ENCODE measurements at regions not wholly inside any gene's neighbourhood (a gene's known extent, or its start where the extent isn't known, plus 50 kb on each side); places are given as distances from the start of the nearest gene placed in this dataset.

DNA sequence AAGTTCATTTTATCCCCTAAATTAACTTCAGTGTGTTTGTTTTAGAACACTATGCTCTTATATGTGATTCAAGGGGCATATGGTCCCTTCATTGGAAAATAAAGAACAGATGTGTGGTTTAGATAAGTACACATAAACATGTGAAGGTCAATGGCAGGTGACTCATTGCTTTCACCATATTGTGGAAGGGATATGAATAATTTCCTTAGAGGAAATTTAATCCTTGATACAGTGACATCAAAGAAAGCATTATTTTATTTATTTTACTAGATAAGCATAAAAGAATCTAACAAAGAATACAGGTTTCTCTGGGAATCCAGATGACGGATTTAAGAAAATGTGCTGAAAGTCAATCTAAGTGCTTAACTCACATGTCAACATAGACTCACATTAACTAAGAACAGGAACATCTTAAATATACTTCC is 373.5 kb downstream of the KCTD12 start:
- Histone ChIP-seq H3K36me3 (no peaks in the 10 kb centered on the region), H3K4me3 (no peak overlapping the region), H3K27me3 (no peaks in the 10 kb centered on the region), H3K9me3 (no peaks in the 10 kb centered on the region), H3K27ac (replicated peaks in 1 of 4) (peak overlapping the region in 1 of 4 donors; percentile 25), H3K4me1 (peaks cover 0 to 16% (median 5%) of the 10 kb centered on the region in 4 donors)
- no peak for DNase-seq (ENCODE audit: extremely low spot score)
- WGBS: 70% methylated on average over 1 of the region's 1 CpG
- TF ChIP-seq POLR2AphosphoS5 (IDR thresholded peaks at IDR 0.05) (peak in 1 of 2 donors; percentile 69), EP300 (IDR thresholded peaks at IDR 0.05) (no peak), POLR2A (IDR thresholded peaks at IDR 0.05; ENCODE audit: low read depth) (no peak)
- intact Hi-C loops (cut with DNase I): no loop called here

DNA sequence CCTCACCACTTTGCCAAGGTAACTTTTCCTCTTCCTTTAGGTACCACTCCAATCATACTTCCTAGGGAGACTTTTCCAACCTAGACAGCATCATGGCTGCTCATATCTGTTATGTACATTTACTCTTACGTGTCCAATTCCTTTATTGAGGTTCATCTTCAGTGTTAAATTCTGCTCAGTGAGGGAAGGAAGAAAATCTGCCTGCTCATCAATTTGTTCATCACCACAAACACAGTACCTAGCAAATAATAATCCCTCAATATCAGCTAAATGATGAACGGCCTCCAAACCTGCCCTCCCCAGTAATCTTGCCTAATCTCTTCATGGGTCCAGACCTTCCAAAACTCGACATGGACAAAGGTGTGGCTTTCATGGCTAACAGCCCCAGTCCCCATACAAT is 380.8 kb downstream of the KCTD12 start:
- H3K4me3 ChIP-seq: no peak overlapping the region
- no peaks in the 10 kb centered on the region for H3K36me3 ChIP-seq
- TF ChIP-seq POLR2AphosphoS5 (IDR thresholded peaks at IDR 0.05): no peak
- no peaks in the 10 kb centered on the region for H3K9me3 ChIP-seq
- H3K4me1 ChIP-seq: no peaks in the 10 kb centered on the region
- DNase-seq (ENCODE audit: extremely low spot score): no peak
- H3K27ac ChIP-seq (replicated peaks in 1 of 4): no peak overlapping the region
- 59% methylated on average over 3 of the region's 3 CpGs for WGBS
- H3K27me3 ChIP-seq: no peaks in the 10 kb centered on the region
- intact Hi-C loops (cut with DNase I): no loop called here

DNA sequence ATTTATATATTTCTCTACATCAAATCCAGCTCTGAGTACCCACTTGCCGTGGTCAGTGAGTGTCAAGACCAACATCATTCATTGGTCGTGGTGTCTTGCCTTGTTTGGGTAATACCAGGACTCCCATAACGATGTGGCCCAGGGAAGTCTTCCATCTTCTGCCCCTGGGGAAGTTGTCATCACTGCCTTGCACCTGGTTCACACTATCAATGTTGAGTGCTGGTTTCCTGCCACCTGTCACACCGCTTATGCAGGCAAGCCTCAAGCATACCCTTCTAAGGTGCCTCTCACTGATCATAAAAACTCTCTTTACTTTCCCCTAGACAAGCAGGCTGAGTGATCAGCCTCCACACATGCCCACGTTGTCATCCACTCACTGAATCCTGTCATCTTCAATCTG is 382.4 kb downstream of the KCTD12 start:
- WGBS: 67% methylated on average over 5 of the region's 5 CpGs
- intact Hi-C loops (cut with DNase I): no loop called here
- no peaks in the 10 kb centered on the region for H3K36me3 ChIP-seq
- H3K27me3 ChIP-seq: no peaks in the 10 kb centered on the region
- TF ChIP-seq POLR2AphosphoS5 (IDR thresholded peaks at IDR 0.05) (no peak), EP300 (IDR thresholded peaks at IDR 0.05) (no peak), POLR2A (IDR thresholded peaks at IDR 0.05; ENCODE audit: low read depth) (no peak)
- TF ChIP-seq, protein P1, sequence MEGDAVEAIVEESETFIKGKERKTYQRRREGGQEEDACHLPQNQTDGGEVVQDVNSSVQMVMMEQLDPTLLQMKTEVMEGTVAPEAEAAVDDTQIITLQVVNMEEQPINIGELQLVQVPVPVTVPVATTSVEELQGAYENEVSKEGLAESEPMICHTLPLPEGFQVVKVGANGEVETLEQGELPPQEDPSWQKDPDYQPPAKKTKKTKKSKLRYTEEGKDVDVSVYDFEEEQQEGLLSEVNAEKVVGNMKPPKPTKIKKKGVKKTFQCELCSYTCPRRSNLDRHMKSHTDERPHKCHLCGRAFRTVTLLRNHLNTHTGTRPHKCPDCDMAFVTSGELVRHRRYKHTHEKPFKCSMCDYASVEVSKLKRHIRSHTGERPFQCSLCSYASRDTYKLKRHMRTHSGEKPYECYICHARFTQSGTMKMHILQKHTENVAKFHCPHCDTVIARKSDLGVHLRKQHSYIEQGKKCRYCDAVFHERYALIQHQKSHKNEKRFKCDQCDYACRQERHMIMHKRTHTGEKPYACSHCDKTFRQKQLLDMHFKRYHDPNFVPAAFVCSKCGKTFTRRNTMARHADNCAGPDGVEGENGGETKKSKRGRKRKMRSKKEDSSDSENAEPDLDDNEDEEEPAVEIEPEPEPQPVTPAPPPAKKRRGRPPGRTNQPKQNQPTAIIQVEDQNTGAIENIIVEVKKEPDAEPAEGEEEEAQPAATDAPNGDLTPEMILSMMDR (IDR thresholded peaks at IDR 0.05): no peak
- no peaks in the 10 kb centered on the region for H3K4me1 ChIP-seq
- no peak overlapping the region for H3K4me3 ChIP-seq
- no peak overlapping the region for H3K27ac ChIP-seq (replicated peaks in 1 of 4)
- no peak for DNase-seq (ENCODE audit: extremely low spot score)
- H3K9me3 ChIP-seq: no peaks in the 10 kb centered on the region

DNA sequence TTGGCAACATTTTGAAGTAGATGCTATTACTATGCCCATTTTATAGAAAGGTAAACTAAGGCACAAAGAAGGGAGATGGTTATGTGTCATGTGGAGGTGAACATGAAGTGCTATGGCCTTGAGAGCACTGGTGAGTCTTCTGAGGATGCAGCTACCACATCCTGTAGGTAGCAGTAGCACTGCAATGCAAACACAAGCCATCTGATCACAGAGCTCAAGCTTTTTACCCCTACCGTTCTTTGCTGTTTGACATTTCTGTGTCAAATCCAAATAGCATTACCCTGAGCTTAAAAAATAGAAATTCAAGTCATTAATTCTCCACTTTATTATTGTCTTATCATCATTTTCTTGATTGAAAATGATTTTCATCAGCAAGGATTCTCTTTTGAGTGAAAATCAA is 382.9 kb downstream of the KCTD12 start:
- TF ChIP-seq, protein P1 (IDR thresholded peaks at IDR 0.05): no peak
- TF ChIP-seq EP300 (IDR thresholded peaks at IDR 0.05): no peak
- TF ChIP-seq POLR2AphosphoS5 (IDR thresholded peaks at IDR 0.05): no peak
- TF ChIP-seq POLR2A (IDR thresholded peaks at IDR 0.05; ENCODE audit: low read depth): no peak
- no peak for DNase-seq (ENCODE audit: extremely low spot score)
- intact Hi-C loops (cut with DNase I): no loop called here
- no peaks in the 10 kb centered on the region for H3K27me3 ChIP-seq
- H3K9me3 ChIP-seq: no peaks in the 10 kb centered on the region
- no peak overlapping the region for H3K27ac ChIP-seq (replicated peaks in 1 of 4)
- H3K4me1 ChIP-seq: no peaks in the 10 kb centered on the region
- H3K4me3 ChIP-seq: no peak overlapping the region
- H3K36me3 ChIP-seq: no peaks in the 10 kb centered on the region
- WGBS: 91% methylated on average over 1 of the region's 1 CpG

DNA sequence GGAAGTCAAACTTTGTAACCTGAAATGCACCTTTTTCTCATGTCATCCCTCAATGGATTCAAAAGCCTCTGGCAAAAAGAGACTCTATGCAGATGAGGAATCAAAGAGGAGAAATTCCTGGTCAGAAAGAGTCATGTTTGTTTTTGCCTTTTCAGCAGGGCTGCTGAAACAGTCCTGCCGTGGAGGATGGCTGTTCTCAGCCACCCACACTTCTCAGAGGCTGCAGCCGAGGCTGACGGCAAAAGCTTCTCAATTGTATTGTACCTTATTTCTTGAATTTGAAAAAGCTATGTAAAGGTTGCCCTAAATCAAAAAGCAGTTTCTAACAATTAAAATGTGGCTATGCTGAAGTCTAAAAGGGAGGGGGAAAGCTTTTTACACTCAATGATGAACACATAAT is 385.3 kb downstream of the KCTD12 start:
- no peak overlapping the region for H3K4me3 ChIP-seq
- no peak for DNase-seq (ENCODE audit: extremely low spot score)
- H3K27ac ChIP-seq (replicated peaks in 1 of 4): no peak overlapping the region
- H3K4me1 ChIP-seq: no peaks in the 10 kb centered on the region
- WGBS: 75% methylated on average over 3 of the region's 3 CpGs
- no peaks in the 10 kb centered on the region for H3K36me3 ChIP-seq
- TF ChIP-seq, protein P1 (IDR thresholded peaks at IDR 0.05): no peak
- TF ChIP-seq EP300 (IDR thresholded peaks at IDR 0.05): no peak
- TF ChIP-seq POLR2AphosphoS5 (IDR thresholded peaks at IDR 0.05): no peak
- TF ChIP-seq POLR2A (IDR thresholded peaks at IDR 0.05; ENCODE audit: low read depth): no peak
- intact Hi-C loops (cut with DNase I): no loop called here
- H3K27me3 ChIP-seq: no peaks in the 10 kb centered on the region
- H3K9me3 ChIP-seq: no peaks in the 10 kb centered on the region

DNA sequence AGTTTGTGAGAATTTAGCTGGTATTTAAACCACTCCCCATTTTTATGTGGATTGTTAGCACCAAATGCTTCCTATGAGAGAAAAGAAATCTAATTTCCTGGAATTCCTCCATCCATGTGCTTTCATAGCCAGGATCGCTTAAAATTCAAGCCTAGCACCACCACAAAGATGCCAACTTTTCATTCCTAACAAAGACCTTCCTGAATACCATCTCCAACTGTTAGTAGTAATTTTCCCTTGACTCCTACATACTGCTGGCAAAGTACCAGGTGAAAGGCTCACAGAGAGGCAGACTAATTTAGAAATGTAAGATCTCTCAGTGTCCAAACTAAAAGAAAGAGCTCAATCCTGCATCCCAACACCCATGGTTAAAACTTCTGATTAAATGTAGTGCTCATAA is 386.3 kb downstream of the KCTD12 start:
- Histone ChIP-seq H3K4me3 (no peak overlapping the region), H3K27ac (replicated peaks in 1 of 4) (no peak overlapping the region), H3K9me3 (no peaks in the 10 kb centered on the region), H3K27me3 (no peaks in the 10 kb centered on the region), H3K36me3 (no peaks in the 10 kb centered on the region), H3K4me1 (no peaks in the 10 kb centered on the region)
- TF ChIP-seq POLR2A (IDR thresholded peaks at IDR 0.05; ENCODE audit: low read depth) (no peak), EP300 (IDR thresholded peaks at IDR 0.05) (no peak), POLR2AphosphoS5 (IDR thresholded peaks at IDR 0.05) (no peak)
- TF ChIP-seq, protein P1 (IDR thresholded peaks at IDR 0.05): no peak
- 61% methylated on average over 1 of the region's 1 CpG for WGBS
- DNase-seq (ENCODE audit: extremely low spot score): no peak
- intact Hi-C loops (cut with DNase I): no loop called here
